HepG2 (cell line): ENCODE measurements at regions not wholly inside any gene's neighbourhood (a gene's known extent, or its start where the extent isn't known, plus 50 kb on each side); places are given as distances from the start of the nearest gene placed in this dataset.

Experiments
- ARHGAP35 ChIP-seq: sonication (generic); formaldehyde crosslinking; IDR thresholded peaks from 2 replicates; pipeline ENCODE4 v1.9.0; 2022; ENCODE audit warnings: mild to moderate bottlenecking, inconsistent platforms, moderate library complexity, missing genetic modification reagents, borderline replicate concordance
- CENPBD1 ChIP-seq: sonication (generic); formaldehyde crosslinking; IDR thresholded peaks from 2 replicates; pipeline ENCODE4 v1.8.0; 2022; ENCODE audit warnings: missing genetic modification reagents, low read depth, mild to moderate bottlenecking, borderline replicate concordance
- CENPT ChIP-seq: sonication (generic); formaldehyde crosslinking; IDR thresholded peaks from 2 replicates; pipeline ENCODE4 v1.8.0; 2022; ENCODE audit warnings: low read depth, mild to moderate bottlenecking, moderate library complexity, missing genetic modification reagents
- CREBL2 ChIP-seq: sonication (generic); formaldehyde crosslinking; IDR thresholded peaks from 2 replicates; pipeline ENCODE4 v1.8.1; 2023; ENCODE audit warnings: missing genetic modification reagents, mild to moderate bottlenecking, borderline replicate concordance
- ELF1 ChIP-seq: sonication (generic); formaldehyde crosslinking; IDR thresholded peaks from 2 replicates; pipeline ENCODE4 v1.4.0; 2020; ENCODE audit warnings: missing genetic modification reagents
- ETS1 ChIP-seq: sonication (generic); formaldehyde crosslinking; IDR thresholded peaks from 2 replicates; pipeline ENCODE4 v1.4.0; 2020; ENCODE audit warnings: missing genetic modification reagents
- JUN ChIP-seq: sonication (generic); formaldehyde crosslinking; IDR thresholded peaks from 2 replicates; pipeline ENCODE4 v1.4.0; 2020; ENCODE audit warnings: mild to moderate bottlenecking, missing genetic modification reagents
- KDM5B ChIP-seq: sonication (generic); formaldehyde crosslinking; IDR thresholded peaks from 2 replicates; pipeline ENCODE4 v1.4.0; 2020; ENCODE audit warnings: missing genetic modification reagents, mild to moderate bottlenecking, borderline replicate concordance
- NCOA1 ChIP-seq: sonication (generic); formaldehyde crosslinking; IDR thresholded peaks from 2 replicates; pipeline ENCODE4 v1.9.0; 2021; ENCODE audit warnings: missing genetic modification reagents
- NFE2 ChIP-seq: sonication (generic); formaldehyde crosslinking; IDR thresholded peaks from 2 replicates; pipeline ENCODE4 v1.4.0; 2020; ENCODE audit warnings: missing genetic modification reagents
- SKIL ChIP-seq: sonication (generic); formaldehyde crosslinking; IDR thresholded peaks from 2 replicates; pipeline ENCODE4 v1.8.0; 2022; ENCODE audit warnings: missing genetic modification reagents, mild to moderate bottlenecking, moderate library complexity, borderline replicate concordance
- SMYD3 ChIP-seq: sonication (generic); formaldehyde crosslinking; IDR thresholded peaks from 2 replicates; pipeline ENCODE4 v1.8.1; 2023; ENCODE audit warnings: mild to moderate bottlenecking, missing genetic modification reagents
- YY1 ChIP-seq: IDR thresholded peaks from 2 replicates; pipeline ENCODE4 v1.6.1; 2011; ENCODE audit warnings: low read length, low read depth, moderate library complexity, mild to moderate bottlenecking; ENCODE audit not compliant: insufficient read depth, insufficient replicate concordance
- ZNF10 ChIP-seq: sonication (generic); formaldehyde crosslinking; IDR thresholded peaks from 2 replicates; pipeline ENCODE4 v1.4.0; 2020; ENCODE audit warnings: mild to moderate bottlenecking, low read depth, missing genetic modification reagents, borderline replicate concordance
- ZNF256 ChIP-seq: sonication (generic); formaldehyde crosslinking; conservative IDR thresholded peaks from 2 replicates; pipeline ENCODE4 v1.4.0; 2020; ENCODE audit warnings: missing genetic modification reagents
- ZNF451 ChIP-seq: sonication (generic); formaldehyde crosslinking; IDR thresholded peaks from 2 replicates; pipeline ENCODE4 v1.5.0; 2020; ENCODE audit warnings: mild to moderate bottlenecking, missing genetic modification reagents
- ZNF556 ChIP-seq: sonication (generic); formaldehyde crosslinking; IDR thresholded peaks from 2 replicates; pipeline ENCODE4 v1.4.0; 2020; ENCODE audit warnings: mild to moderate bottlenecking, missing genetic modification reagents, borderline replicate concordance
- ZNF607 ChIP-seq: sonication (generic); formaldehyde crosslinking; IDR thresholded peaks from 2 replicates; pipeline ENCODE4 v1.5.1; 2020; ENCODE audit warnings: missing genetic modification reagents, mild to moderate bottlenecking, borderline replicate concordance
- ZNF616 ChIP-seq: sonication (generic); formaldehyde crosslinking; IDR thresholded peaks from 2 replicates; pipeline ENCODE4 v1.5.0; 2020; ENCODE audit warnings: low read depth, mild to moderate bottlenecking, missing genetic modification reagents
- ZNF7 ChIP-seq: IDR thresholded peaks from 2 replicates; pipeline ENCODE4 v1.6.1; 2016; ENCODE audit warnings: missing biosample characterization, missing genetic modification reagents
- ZNF740 ChIP-seq: sonication (generic); formaldehyde crosslinking; IDR thresholded peaks from 2 replicates; pipeline ENCODE4 v1.4.0; 2020; ENCODE audit warnings: missing genetic modification reagents
- ZNF775 ChIP-seq: sonication (generic); formaldehyde crosslinking; IDR thresholded peaks from 2 replicates; pipeline ENCODE4 v1.4.0; 2020; ENCODE audit warnings: missing genetic modification reagents, mild to moderate bottlenecking, moderate library complexity, borderline replicate concordance
- ZNF788 ChIP-seq: sonication (generic); formaldehyde crosslinking; IDR thresholded peaks from 2 replicates; pipeline ENCODE4 v1.5.0; 2020; ENCODE audit warnings: mild to moderate bottlenecking, missing genetic modification reagents, borderline replicate concordance
- ZZZ3 ChIP-seq: sonication (generic); formaldehyde crosslinking; IDR thresholded peaks from 2 replicates; pipeline ENCODE4 v1.4.0; 2020; ENCODE audit warnings: missing genetic modification reagents, mild to moderate bottlenecking, borderline replicate concordance

- no peak for TF ChIP-seq ZNF740 (CRISPR knock-in tag)
- TF ChIP-seq ZNF451, result no peak
- TF ChIP-seq CREBL2, result no peak
- no peak for TF ChIP-seq ZNF607
- TF ChIP-seq ZZZ3 (CRISPR knock-in tag), result no peak
- TF ChIP-seq ZNF7 (CRISPR knock-in tag), result no peak
- no peak for TF ChIP-seq JUN (CRISPR knock-in tag)
- no peak for TF ChIP-seq ZNF788 (CRISPR knock-in tag)
- TF ChIP-seq ARHGAP35 (CRISPR knock-in tag), result no peak
- TF ChIP-seq SKIL (CRISPR knock-in tag), result peak; percentile 9; the same call in 1 of the 2 replicates
- TF ChIP-seq SMYD3 (CRISPR knock-in tag), result no peak
- TF ChIP-seq ZNF775 (CRISPR knock-in tag), result no peak
- TF ChIP-seq CENPT, result no peak
- TF ChIP-seq NCOA1, result no peak
- no peak for TF ChIP-seq YY1
- no peak for TF ChIP-seq ZNF256 (CRISPR knock-in tag)
- no peak for TF ChIP-seq ZNF556 (CRISPR knock-in tag)
- no peak for TF ChIP-seq ZNF10 (CRISPR knock-in tag)
- TF ChIP-seq ZNF616 (CRISPR knock-in tag), result no peak
- no peak for TF ChIP-seq KDM5B (CRISPR knock-in tag)
- no peak for TF ChIP-seq CENPBD1 (CRISPR knock-in tag)
- no peak for TF ChIP-seq NFE2
- TF ChIP-seq ELF1 (CRISPR knock-in tag), result no peak
- no peak for TF ChIP-seq ETS1 (CRISPR knock-in tag)
Measured at GRCh38 chr14:89540009-89540829, 123.2 kb upstream of the FOXN3 start (continued).
